ENCODE measurements at regions not wholly inside any gene's neighbourhood (a gene's known extent, or its start where the extent isn't known, plus 50 kb on each side); places are given as distances from the start of the nearest gene placed in this dataset.

- H3K9me3 ChIP-seq (ENCODE audit: control insufficient read depth, insufficient read depth, low read depth, low read length): no peaks in the 10 kb centered on the region
- no peaks in the 10 kb centered on the region for H3K36me3 ChIP-seq (ENCODE audit: control insufficient read depth, insufficient read depth, low read length)
- no peaks in the 10 kb centered on the region for H3K27me3 ChIP-seq (ENCODE audit: control insufficient read depth, insufficient read depth, low read length)
- ATAC-seq (no peak), DNase-seq (ENCODE audit: low read depth, low spot score) (no peak)
- no peaks in the 10 kb centered on the region for H3K4me1 ChIP-seq (ENCODE audit: control insufficient read depth, insufficient read depth, low read length)
- POLR2A ChIA-PET: no interaction called here
- H3K27ac ChIP-seq (ENCODE audit: low read length): no peak overlapping the region
- intact Hi-C loops (cut with micrococcal nuclease; ENCODE audit: unreplicated experiment) (no loop called here), in situ Hi-C loops (cut with HindIII; ENCODE audit: low pct_unique_long_range_greater_than_20kb, low sequenced_read_pairs) (no loop called here)
- TF ChIP-seq SIN3A (IDR thresholded peaks at IDR 0.05; ENCODE audit: borderline replicate concordance, insufficient read depth, low read depth, low read length): no peak
- TF ChIP-seq POLR2AphosphoS5 (IDR thresholded peaks at IDR 0.05; ENCODE audit: low read depth, low read length): no peak
- TF ChIP-seq, protein P1, sequence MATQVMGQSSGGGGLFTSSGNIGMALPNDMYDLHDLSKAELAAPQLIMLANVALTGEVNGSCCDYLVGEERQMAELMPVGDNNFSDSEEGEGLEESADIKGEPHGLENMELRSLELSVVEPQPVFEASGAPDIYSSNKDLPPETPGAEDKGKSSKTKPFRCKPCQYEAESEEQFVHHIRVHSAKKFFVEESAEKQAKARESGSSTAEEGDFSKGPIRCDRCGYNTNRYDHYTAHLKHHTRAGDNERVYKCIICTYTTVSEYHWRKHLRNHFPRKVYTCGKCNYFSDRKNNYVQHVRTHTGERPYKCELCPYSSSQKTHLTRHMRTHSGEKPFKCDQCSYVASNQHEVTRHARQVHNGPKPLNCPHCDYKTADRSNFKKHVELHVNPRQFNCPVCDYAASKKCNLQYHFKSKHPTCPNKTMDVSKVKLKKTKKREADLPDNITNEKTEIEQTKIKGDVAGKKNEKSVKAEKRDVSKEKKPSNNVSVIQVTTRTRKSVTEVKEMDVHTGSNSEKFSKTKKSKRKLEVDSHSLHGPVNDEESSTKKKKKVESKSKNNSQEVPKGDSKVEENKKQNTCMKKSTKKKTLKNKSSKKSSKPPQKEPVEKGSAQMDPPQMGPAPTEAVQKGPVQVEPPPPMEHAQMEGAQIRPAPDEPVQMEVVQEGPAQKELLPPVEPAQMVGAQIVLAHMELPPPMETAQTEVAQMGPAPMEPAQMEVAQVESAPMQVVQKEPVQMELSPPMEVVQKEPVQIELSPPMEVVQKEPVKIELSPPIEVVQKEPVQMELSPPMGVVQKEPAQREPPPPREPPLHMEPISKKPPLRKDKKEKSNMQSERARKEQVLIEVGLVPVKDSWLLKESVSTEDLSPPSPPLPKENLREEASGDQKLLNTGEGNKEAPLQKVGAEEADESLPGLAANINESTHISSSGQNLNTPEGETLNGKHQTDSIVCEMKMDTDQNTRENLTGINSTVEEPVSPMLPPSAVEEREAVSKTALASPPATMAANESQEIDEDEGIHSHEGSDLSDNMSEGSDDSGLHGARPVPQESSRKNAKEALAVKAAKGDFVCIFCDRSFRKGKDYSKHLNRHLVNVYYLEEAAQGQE (IDR thresholded peaks at IDR 0.05; ENCODE audit: insufficient read depth in 1 of 2, low read depth in 2 of 2, low read length in 1 of 2): no peak
- CTCF ChIA-PET: no interaction called here
- BruUV-seq (replicated peaks): no TSS peak
- H3K4me3 ChIP-seq (ENCODE audit: low read depth in 2 of 2, low read length in 2 of 2): no peak overlapping the region
Measured at GRCh38 chr3:194970066-194970465, 284.4 kb downstream of the FAM43A start.

- H3K27ac ChIP-seq (ENCODE audit: low read length): no peak overlapping the region
- H3K9me3 ChIP-seq (ENCODE audit: control insufficient read depth, insufficient read depth, low read depth, low read length): no peaks in the 10 kb centered on the region
- TF ChIP-seq, protein P1 (IDR thresholded peaks at IDR 0.05; ENCODE audit: insufficient read depth in 1 of 2, low read depth in 2 of 2, low read length in 1 of 2): no peak
- TF ChIP-seq POLR2AphosphoS5 (IDR thresholded peaks at IDR 0.05; ENCODE audit: low read depth, low read length): no peak
- TF ChIP-seq SIN3A (IDR thresholded peaks at IDR 0.05; ENCODE audit: borderline replicate concordance, insufficient read depth, low read depth, low read length): no peak
- no peak for TF ChIP-seq CTCF (IDR thresholded peaks at IDR 0.05)
- TF ChIP-seq TCF7L2 (IDR thresholded peaks at IDR 0.05; ENCODE audit: low read depth, low read length): no peak
- H3K36me3 ChIP-seq (ENCODE audit: control insufficient read depth, insufficient read depth, low read length): no peaks in the 10 kb centered on the region
- no peaks in the 10 kb centered on the region for H3K4me1 ChIP-seq (ENCODE audit: control insufficient read depth, insufficient read depth, low read length)
- intact Hi-C loops (cut with micrococcal nuclease; ENCODE audit: unreplicated experiment): no loop called here
- ChIA-PET CTCF (interaction anchor here (1.1 kb wide), 1 partner anchor 14 kb away, joined by 3 read pairs; no protein-coding TSS in a partner anchor), POLR2A (no interaction called here)
- H3K4me3 ChIP-seq (ENCODE audit: low read depth in 2 of 2, low read length in 2 of 2): no peak overlapping the region
- no TSS peak for BruUV-seq (replicated peaks)
- ATAC-seq: no peak
- in situ Hi-C loops (cut with HindIII; ENCODE audit: low pct_unique_long_range_greater_than_20kb, low sequenced_read_pairs): no loop called here
- no peaks in the 10 kb centered on the region for H3K27me3 ChIP-seq (ENCODE audit: control insufficient read depth, insufficient read depth, low read length)
- no peak for DNase-seq (ENCODE audit: low read depth, low spot score)
Measured at GRCh38 chr3:194971009-194971408, 285.3 kb downstream of the FAM43A start.

Measured in Panc1 (cell line).